CD4-positive, alpha-beta T cell treated with Interleukin-21 for 1 hour (primary cell): ENCODE measurements at regions not wholly inside any gene's neighbourhood (a gene's known extent, or its start where the extent isn't known, plus 50 kb on each side); places are given as distances from the start of the nearest gene placed in this dataset.

Experiments
- DNase-seq: peaks from one replicate; pipeline ENCODE4 v3.0.0-alpha.2; 2020

DNA sequence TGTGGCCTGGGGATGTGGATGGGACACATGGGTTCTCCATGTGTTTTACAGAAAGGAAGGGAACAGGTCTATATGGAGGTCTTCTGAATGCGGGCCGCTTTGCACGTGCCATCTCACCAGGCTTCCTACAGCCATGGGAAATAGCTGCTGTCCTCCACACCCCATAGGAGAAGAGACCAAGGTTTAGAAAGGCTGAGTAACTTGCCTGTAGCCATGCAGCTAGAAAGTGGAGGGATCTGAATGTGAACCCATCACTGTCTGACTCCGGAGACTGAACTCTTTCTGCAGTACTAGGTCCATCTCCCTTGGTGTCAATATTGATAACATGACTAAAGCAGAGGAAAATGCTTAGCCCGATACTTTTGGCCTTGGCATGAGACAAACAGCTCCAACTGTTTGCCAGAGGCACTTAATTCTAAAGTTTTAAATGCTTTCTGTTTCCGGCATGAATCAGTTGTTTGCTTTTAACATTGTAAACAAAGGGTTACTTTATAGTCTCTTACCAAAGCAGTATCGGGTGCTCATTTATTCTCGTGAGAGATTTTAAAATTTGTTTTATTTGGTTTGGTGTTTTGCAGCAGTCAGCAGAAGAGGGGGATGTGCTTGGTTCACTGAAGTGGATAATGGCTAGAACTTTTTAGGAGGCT lies 64.8 kb upstream of the LOXL4 start:
- no peak for DNase-seq

DNA sequence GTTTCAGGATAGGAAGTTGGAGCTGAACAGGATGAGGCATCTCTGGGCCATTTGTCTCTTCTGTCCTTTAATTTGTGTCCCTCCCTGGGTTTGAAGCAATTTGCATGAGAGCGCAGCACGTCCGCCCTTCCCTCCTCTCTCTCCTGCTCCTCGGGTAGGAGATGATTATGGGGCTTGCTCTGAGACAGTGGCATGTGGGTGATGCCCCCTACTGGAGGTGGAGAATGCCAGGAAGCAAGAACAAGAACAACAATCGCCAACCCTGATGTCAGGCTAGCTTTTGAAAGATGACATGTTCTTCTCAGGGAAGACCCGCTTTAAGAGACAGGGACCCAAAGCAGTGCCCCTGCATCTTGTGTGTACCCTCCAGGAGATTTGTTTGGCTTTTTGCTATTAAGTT lies 63.9 kb upstream of the LOXL4 start:
- DNase-seq = peak; percentile 11

- no peak for DNase-seq
Observed at GRCh38 chr10:98330987-98331386, 63.0 kb upstream of the LOXL4 start.

GRCh38 chr10:98328640-98329039 lies 60.6 kb upstream of the LOXL4 start:
- no peak for DNase-seq

GRCh38 chr10:98328163-98328562 lies 60.2 kb upstream of the LOXL4 start:
- DNase-seq = no peak

DNA sequence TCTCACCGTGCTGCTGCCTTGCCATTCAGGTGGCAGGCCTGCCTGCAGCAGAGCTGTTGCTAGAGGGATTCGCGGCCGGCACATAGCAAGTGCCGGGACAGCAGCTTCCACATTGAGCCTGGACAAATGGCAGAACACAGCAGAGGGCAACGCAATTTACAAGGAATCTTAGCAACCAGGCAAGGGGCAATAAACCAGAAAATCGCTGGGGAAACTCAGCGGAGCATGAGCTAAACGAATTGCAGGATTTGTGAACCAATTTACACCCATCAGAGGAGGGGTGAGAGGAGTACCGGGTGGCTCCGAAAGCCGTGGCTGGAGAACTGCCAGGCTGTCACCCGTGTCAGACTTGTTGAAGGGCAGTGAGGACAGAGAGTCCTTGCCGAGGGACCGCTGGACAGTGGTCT lies 58.6 kb upstream of the LOXL4 start:
- DNase-seq = no peak

DNA sequence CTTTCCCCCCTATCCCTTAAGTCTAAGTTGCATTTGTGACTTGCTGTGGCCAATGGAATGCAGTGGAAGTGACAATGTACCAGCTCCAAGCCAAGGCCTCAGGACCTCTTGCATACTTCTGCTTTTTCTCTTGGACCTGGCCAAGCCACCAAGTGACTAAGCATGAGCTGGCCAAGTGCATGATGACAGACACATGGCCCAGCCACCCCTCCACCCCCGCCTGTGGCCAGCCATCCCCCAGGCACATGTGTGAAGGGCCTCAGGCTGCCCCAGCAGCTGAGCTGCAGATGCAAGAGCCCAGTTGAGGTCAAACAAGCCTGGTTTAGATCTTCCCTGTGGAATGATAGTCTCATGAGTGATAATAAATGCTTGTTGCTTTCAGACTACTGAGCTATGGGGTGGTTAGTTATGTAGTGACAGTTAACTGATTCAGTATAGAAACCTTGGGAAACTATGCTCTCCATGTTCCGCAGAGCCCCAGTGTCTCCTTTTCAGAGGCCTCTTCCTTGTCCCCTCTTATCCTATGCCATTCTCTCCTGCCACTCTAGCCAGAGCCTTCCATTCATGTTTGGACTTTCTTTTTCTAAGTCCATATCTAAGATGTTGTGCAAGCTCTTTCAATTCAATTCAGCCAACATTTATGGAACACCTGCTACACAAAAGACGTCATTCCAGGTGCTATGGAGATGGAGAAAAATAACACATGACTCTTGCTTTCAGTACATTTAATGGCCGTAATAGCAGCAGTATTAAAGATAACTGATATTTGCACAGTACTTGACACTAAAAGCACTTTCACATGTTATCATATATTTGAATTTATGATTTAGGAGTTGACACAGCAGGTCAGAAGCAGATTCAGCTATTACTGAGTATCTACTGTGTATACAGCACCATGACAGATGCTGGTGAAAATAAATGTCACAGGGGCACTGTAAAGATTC lies 55.5 kb upstream of the LOXL4 start:
- no peak for DNase-seq

DNA sequence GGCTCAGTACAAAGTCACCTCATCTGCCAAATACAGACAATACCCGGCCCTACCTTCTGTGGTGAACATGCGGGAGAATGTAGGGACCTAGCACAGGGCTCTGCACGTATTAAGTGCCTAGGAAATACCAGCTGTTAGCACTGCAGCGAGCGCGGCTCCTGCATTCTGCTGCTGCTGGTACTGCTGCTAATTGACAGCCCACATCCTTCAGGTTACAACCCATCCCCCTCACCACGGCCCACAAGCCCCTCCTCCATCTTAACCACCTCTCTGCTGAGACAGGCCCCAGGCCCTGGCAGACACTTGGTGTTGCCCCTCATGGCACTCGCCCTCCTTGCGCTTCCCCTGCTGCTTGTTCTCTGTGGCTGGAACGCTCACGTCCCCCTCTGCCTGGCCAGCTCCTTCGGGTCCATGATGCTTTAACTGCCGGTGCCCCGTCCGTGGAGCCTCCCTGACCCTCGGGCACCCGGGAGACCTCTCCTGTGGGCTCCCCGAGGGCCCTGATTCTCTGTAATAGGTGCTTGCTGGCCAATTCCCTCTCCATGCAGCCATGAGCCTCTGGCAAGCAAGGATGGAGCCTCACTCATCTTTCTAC lies 53.3 kb upstream of the LOXL4 start:
- DNase-seq = no peak

- DNase-seq = no peak
Observed at GRCh38 chr10:98320486-98321185, 52.6 kb upstream of the LOXL4 start.

GRCh38 chr10:98318861-98319260 lies 50.9 kb upstream of the LOXL4 start:
- no peak for DNase-seq
